ENCODE measurements at regions not wholly inside any gene's neighbourhood (a gene's known extent, or its start where the extent isn't known, plus 50 kb on each side); places are given as distances from the start of the nearest gene placed in this dataset.

DNA sequence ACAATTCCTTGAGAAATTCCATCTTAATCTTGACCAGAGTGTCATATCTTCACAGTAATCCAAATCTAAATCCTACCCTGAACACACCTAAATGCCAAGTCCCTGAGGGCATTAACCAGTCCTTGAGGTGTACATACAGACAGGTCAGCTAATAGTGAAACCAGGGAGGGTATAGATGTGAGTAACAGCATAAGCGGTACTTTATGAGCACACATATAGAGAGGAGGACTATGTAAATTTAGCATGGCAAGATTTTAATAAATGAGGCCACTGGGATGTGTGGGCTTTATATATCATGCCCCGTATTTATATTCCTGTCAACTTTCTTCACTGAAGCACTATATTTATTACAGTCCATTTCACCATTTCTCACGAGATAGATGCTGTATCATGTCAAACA, 80.2 kb downstream of the GP2 start:
- CTCF ChIA-PET, result no interaction called here
- POLR2A ChIA-PET, result no interaction called here

DNA sequence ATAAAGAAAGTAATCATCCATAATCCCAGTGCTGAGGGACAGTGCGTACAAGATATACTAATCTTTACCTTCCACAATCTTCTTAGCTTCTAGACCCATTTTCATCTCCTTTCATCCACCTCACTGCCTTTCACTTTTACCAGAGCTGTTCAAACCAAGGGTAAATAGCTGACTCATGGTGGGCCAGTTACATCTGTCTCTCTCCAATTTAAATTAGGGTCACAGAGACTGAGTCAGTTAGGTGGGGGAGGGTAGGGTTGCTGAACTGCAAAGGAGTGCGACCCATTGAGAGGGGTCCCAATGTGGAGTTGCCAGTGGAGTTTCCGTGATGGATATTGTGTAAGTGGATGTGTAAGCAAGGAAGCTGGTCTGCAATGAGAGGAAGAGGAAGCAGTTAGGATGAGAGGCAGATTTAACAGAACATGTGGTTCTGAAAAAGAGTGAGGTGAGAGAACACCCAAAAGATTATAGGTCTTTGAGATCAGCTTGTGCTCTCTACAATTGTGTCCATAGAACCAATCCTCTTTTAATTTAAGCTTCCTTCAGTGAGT, 83.5 kb downstream of the GP2 start:
- ChIA-PET POLR2A (no interaction called here), CTCF (no interaction called here)

More for the DNA sequence above, 80.2 kb downstream of the GP2 start:
- TF ChIP-seq, protein P1, sequence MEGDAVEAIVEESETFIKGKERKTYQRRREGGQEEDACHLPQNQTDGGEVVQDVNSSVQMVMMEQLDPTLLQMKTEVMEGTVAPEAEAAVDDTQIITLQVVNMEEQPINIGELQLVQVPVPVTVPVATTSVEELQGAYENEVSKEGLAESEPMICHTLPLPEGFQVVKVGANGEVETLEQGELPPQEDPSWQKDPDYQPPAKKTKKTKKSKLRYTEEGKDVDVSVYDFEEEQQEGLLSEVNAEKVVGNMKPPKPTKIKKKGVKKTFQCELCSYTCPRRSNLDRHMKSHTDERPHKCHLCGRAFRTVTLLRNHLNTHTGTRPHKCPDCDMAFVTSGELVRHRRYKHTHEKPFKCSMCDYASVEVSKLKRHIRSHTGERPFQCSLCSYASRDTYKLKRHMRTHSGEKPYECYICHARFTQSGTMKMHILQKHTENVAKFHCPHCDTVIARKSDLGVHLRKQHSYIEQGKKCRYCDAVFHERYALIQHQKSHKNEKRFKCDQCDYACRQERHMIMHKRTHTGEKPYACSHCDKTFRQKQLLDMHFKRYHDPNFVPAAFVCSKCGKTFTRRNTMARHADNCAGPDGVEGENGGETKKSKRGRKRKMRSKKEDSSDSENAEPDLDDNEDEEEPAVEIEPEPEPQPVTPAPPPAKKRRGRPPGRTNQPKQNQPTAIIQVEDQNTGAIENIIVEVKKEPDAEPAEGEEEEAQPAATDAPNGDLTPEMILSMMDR (IDR thresholded peaks at IDR 0.05; ENCODE audit: low read depth, low read length), result no peak
- Histone ChIP-seq H3K9me3 (ENCODE audit: control insufficient read depth, insufficient read depth, low read length) (peaks cover 5% of the 10 kb centered on the region), H3K27ac (ENCODE audit: low read depth, low read length) (no peak overlapping the region), H3K4me3 (ENCODE audit: low read depth, low read length) (no peak overlapping the region), H3K27me3 (ENCODE audit: control insufficient read depth, insufficient read depth, low read length) (no peaks in the 10 kb centered on the region)
- DNase-seq (ENCODE audit: low read depth, low spot score), result no peak

DNA sequence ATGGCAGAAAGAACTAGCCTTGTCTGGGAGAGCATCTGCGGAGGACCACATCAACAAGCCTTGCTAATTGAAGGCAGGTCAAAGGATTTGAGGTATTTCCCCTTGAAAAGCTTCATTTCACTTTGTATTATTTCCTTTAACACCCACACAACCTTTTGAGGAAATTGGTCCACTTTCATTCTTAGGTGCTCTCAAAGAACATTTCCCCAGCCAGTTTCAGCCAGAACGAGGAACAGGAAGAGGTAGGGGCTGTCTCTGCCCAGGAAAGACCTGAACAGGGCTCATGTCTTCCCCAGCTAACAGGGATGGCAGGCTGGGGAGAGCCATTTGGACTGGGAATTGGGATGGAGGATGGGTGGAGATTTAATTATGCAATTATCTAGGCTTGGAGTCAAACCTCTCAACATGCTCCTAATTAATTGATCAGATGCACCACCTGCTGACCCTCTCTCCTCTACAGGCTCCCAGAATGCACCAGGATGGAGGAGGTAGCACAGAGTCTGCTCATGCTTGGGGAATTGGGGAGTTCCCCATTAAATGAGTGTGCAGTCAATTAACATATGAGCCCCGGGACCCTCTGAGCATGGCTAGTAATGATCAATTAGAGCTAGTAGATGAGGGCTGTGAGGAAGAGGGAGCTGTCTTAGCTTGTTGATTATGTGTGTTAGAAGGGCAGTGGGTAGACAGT, 84.6 kb downstream of the GP2 start:
- Histone ChIP-seq H3K27ac (ENCODE audit: low read depth, low read length) (no peak overlapping the region), H3K4me3 (ENCODE audit: low read depth, low read length) (no peak overlapping the region), H3K27me3 (ENCODE audit: control insufficient read depth, insufficient read depth, low read length) (no peaks in the 10 kb centered on the region), H3K9me3 (ENCODE audit: control insufficient read depth, insufficient read depth, low read length) (peaks cover 9% of the 10 kb centered on the region)
- DNase-seq (ENCODE audit: low read depth, low spot score), result no peak
- ChIA-PET POLR2A (no interaction called here), CTCF (no interaction called here)
- TF ChIP-seq, protein P1 (IDR thresholded peaks at IDR 0.05; ENCODE audit: low read depth, low read length), result no peak

More for the DNA sequence above, 83.5 kb downstream of the GP2 start:
- H3K27me3 ChIP-seq (ENCODE audit: control insufficient read depth, insufficient read depth, low read length), result no peaks in the 10 kb centered on the region
- TF ChIP-seq, protein P1 (IDR thresholded peaks at IDR 0.05; ENCODE audit: low read depth, low read length), result no peak
- no peak overlapping the region for H3K27ac ChIP-seq (ENCODE audit: low read depth, low read length)
- no peak for DNase-seq (ENCODE audit: low read depth, low spot score)
- H3K4me3 ChIP-seq (ENCODE audit: low read depth, low read length), result no peak overlapping the region
- H3K9me3 ChIP-seq (ENCODE audit: control insufficient read depth, insufficient read depth, low read length), result peaks cover 9% of the 10 kb centered on the region

DNA sequence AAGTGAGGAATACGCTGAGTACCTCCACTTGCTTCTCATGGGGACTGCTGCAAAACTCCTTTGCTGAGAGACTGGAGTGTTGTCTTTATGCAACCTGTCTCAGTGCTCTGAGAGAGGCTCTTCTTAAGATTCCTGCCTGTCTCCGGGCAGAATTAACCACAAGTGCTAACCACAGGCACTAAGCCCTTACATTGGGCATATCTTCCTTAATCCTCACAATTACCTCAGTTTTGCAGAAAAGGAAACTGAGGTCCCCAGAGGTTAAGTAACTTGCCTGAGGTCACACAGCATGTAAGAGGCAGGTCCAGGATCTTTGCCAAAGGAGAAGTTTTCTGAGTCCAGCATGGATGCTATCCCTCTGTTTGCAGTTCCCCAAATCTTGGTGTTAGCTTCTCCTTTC, 86.0 kb downstream of the GP2 start:
- no peak for DNase-seq (ENCODE audit: low read depth, low spot score)
- no peaks in the 10 kb centered on the region for H3K27me3 ChIP-seq (ENCODE audit: control insufficient read depth, insufficient read depth, low read length)
- ChIA-PET CTCF (no interaction called here), POLR2A (no interaction called here)
- TF ChIP-seq, protein P1 (IDR thresholded peaks at IDR 0.05; ENCODE audit: low read depth, low read length), result no peak
- peaks cover 10% of the 10 kb centered on the region for H3K9me3 ChIP-seq (ENCODE audit: control insufficient read depth, insufficient read depth, low read length)
- no peak overlapping the region for H3K4me3 ChIP-seq (ENCODE audit: low read depth, low read length)
- H3K27ac ChIP-seq (ENCODE audit: low read depth, low read length), result no peak overlapping the region

DNA sequence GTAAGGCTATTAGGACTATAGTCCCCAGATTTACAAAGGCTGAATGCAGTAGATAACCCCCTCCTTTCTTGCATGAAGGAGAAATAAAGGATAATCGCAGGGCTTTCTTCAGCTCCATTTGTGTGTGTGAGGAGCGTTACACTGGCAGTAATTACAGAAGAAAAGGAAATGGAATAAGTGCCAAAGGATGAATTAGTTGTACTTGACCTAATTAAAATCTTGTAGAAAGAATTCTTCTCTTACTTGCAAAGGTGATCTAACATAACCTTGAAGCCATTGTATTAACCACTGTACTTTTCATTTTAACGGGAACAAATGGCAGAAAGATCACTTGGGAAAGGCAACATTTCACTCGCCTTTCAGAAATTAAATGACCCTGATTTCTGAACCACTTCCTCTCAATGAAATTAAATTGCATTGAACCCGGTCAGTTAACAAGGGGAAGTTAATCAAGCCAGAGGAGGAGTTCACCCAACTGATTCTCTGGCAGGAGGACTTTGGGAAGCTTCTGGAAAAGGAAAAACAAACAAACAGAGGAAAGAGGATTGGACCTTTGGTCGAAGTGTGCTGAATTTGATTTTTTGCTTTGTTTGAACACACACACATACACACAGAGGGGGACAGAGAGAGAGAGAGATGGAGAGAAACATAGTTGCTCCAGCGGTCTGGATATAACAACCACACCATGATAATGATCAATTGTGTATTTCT, 90.6 kb downstream of the GP2 start:
- POLR2A ChIA-PET, result no interaction called here
- DNase-seq (ENCODE audit: low read depth, low spot score), result no peak

More for the DNA sequence above, 90.6 kb downstream of the GP2 start:
- Histone ChIP-seq H3K27me3 (ENCODE audit: control insufficient read depth, insufficient read depth, low read length) (no peaks in the 10 kb centered on the region), H3K4me3 (ENCODE audit: low read depth, low read length) (no peak overlapping the region), H3K27ac (ENCODE audit: low read depth, low read length) (no peak overlapping the region), H3K9me3 (ENCODE audit: control insufficient read depth, insufficient read depth, low read length) (peaks cover 8% of the 10 kb centered on the region; the same call in 1 of the 2 replicates)
- TF ChIP-seq, protein P1 (IDR thresholded peaks at IDR 0.05; ENCODE audit: low read depth, low read length), result no peak
- CTCF ChIA-PET, result no interaction called here

Data from AG04450 (cell line).